ENCODE measurements at regions not wholly inside any gene's neighbourhood (a gene's known extent, or its start where the extent isn't known, plus 50 kb on each side); places are given as distances from the start of the nearest gene placed in this dataset.

DNA sequence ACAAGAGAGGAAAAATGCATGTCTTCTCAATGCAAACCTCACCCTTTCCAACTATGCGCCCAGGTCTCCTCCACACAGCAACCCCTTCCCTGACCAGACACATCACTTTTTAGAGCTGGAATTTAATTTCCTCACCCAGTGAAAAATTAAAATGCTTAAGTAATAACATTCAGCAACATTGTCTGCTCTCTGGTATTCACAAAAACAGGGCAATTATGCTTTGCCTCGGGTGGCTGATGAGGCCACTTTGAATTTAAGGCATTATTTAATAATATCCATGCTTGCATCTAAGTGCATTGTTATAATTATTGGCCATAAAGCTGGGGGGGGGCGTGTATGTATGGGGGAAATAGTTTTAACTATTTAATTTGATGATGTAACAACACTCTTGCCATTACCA lies 777.8 kb upstream of the NRSN1 start (continued):
- no peak for TF ChIP-seq SMC3 (conservative IDR thresholded peaks at IDR 0.05; ENCODE audit: poor library complexity)

GRCh38 chr6:23349521-23350147 lies 776.4 kb upstream of the NRSN1 start:
- Histone ChIP-seq H3K9ac (ENCODE audit: low read length) (no peak overlapping the region), H4K20me1 (ENCODE audit: insufficient read depth) (no peaks in the 10 kb centered on the region)

More at GRCh38 chr6:23349521-23350147, 776.4 kb upstream of the NRSN1 start:
- H3K36me3 ChIP-seq (ENCODE audit: insufficient read depth, low read length): no peaks in the 10 kb centered on the region
- no peaks in the 10 kb centered on the region for H3K79me2 ChIP-seq (replicated peaks; ENCODE audit: insufficient read depth, low read length)
- H3K9me2 ChIP-seq (ENCODE audit: insufficient read depth, low read length): no peaks in the 10 kb centered on the region
- no peak overlapping the region for H3K4me2 ChIP-seq (ENCODE audit: low read length)
- no peaks in the 10 kb centered on the region for H3K9me3 ChIP-seq (ENCODE audit: low read length)
- H3F3A ChIP-seq (ENCODE audit: insufficient read depth, low read length, poor library complexity, severe bottlenecking): no peaks in the 10 kb centered on the region
- no peak overlapping the region for H3K4me3 ChIP-seq (ENCODE audit: low read length)
- H3K27ac ChIP-seq (ENCODE audit: low read length): no peak overlapping the region
- TF ChIP-seq CTCF (IDR thresholded peaks at IDR 0.05; ENCODE audit: poor library complexity, severe bottlenecking) (no peak), TAF1 (IDR thresholded peaks at IDR 0.05; ENCODE audit: low read depth) (no peak), RAD21 (conservative IDR thresholded peaks at IDR 0.05) (no peak), EZH2 (IDR thresholded peaks at IDR 0.05; ENCODE audit: borderline replicate concordance, insufficient read depth, low read length, poor library complexity, severe bottlenecking) (no peak), MXI1 (conservative IDR thresholded peaks at IDR 0.05; ENCODE audit: poor library complexity, severe bottlenecking) (no peak), SMC3 (conservative IDR thresholded peaks at IDR 0.05; ENCODE audit: poor library complexity) (no peak), POLR2AphosphoS5 (IDR thresholded peaks at IDR 0.05) (no peak), EP300 (conservative IDR thresholded peaks at IDR 0.05; ENCODE audit: poor library complexity, severe bottlenecking) (no peak), REST (IDR thresholded peaks at IDR 0.05; ENCODE audit: borderline replicate concordance) (no peak)
- no peaks in the 10 kb centered on the region for H3K27me3 ChIP-seq (ENCODE audit: insufficient read depth, low read depth, low read length)
- H2AFZ ChIP-seq (ENCODE audit: low read depth, low read length): no peak overlapping the region

Measured in neural cell (in vitro differentiated cells).